Muscle of back (tissue), 3 donors: ENCODE measurements at regions not wholly inside any gene's neighbourhood (a gene's known extent, or its start where the extent isn't known, plus 50 kb on each side); places are given as distances from the start of the nearest gene placed in this dataset.
"Not testable (repeated sequence)": the region's sequence is repeated elsewhere in the genome, so short reads cannot be mapped to it uniquely, and the experiment has no call there.

Source experiments
- DNase-seq, 3 donors: peaks; one replicate each; pipeline versions ENCODE4 v3.0.0 to v3.0.0-alpha.2; 2013

GRCh38 chr2:138386191-138386590 lies 115.4 kb upstream of the SPOPL start:
- DNase-seq = not testable (repeated sequence)

DNA sequence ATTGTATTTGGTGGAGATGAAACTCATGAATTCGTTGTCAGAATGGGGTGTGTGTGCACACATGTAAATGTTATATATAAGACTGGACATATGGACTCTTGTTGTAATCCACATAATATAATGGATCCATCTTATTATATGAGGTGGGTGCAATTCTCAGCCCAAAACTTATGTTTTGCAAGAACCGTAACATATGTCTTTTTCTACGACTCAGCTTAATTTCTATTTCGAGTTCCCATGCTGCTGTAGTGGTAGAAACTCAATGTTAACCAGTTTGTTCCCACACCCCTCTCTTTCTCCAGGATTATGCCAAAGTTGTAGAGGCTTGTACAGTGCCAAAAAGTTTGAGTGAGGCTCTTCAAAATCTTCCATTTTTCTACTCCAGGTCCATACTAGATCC lies 112.5 kb upstream of the SPOPL start:
- DNase-seq = no peak

- DNase-seq = peak; percentile 19 to 71 (median 27)
Observed at GRCh38 chr2:138390316-138390945, 111.1 kb upstream of the SPOPL start.

- DNase-seq = no peak
Observed at GRCh38 chr2:138391946-138392345, 109.6 kb upstream of the SPOPL start.

DNA sequence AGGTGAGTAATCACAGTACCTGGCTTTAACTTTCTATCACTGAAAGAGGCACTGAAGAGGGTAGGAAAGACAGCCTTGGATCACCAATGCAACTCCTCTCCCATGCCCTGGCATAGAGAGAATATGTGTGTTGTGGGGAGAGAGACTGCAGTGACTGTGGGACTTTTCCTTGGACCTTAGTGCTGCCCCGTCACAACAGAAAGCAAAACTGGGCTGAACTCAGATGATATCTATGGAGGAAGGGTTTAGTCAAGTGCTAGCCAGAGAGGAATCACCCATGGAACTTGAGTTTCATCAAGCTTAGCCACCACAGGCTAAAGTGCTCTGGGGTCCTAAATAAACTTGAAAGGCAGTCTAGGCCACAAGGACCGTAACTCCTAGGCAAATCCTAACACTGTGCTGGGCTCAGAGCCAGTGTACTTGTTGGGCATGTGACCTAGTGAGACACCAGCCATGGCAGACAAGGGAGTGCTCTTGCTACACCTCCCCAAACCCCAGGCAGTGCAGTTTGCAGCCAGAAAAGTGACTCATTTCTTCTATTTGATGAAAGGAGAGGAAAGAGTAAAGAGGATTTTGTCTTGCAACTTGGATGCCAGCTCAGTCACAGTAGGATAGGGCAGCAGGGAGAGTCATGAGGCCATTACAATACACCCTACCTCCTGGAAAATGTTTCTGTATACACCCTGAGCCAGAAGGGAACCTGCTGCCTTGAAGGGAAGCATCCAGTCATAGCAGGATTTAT lies 105.8 kb upstream of the SPOPL start:
- DNase-seq = no peak

DNA sequence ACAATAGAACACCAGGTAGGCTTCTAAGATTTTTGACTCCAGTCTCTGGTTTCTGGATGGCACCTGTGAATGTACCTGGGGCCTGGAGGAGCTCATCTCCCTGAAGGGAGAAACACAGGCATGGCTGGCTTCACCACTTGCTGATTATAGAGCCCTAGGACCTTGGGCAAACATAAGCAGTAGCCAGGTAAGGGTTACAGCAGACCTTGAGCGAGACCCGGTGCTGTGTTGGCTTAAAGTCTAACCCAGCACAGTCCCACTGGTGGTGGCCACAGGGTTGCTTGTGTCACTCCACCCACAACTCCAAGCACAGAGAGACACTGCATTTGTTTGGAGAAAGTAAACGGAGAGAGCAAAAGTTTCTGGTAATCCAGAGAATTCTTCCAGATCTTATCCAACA lies 104.7 kb upstream of the SPOPL start:
- DNase-seq = no peak

GRCh38 chr2:138403431-138403927 lies 98.1 kb upstream of the SPOPL start:
- no peak for DNase-seq

DNA sequence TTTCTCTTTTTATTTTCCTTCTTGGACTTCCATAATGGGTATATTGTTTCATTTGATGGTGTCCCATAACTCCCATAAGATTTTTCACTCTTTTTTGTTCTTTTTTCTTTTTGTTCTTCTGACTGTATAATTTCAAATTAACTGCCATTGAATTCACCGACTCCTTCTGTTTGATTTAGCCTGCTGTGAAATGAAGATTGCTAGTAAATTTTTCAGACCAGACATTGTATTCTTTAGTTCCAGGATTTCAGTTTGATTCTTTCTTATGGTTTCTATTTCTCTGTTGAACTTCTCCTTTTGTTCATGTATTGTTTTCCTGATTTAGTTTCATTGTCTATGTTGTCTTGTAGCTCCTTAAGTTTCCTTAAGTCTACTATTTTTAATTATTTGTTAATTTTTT lies 87.6 kb upstream of the SPOPL start:
- DNase-seq = no peak

- DNase-seq = no peak
Observed at GRCh38 chr2:138415985-138416384, 85.6 kb upstream of the SPOPL start.

DNA sequence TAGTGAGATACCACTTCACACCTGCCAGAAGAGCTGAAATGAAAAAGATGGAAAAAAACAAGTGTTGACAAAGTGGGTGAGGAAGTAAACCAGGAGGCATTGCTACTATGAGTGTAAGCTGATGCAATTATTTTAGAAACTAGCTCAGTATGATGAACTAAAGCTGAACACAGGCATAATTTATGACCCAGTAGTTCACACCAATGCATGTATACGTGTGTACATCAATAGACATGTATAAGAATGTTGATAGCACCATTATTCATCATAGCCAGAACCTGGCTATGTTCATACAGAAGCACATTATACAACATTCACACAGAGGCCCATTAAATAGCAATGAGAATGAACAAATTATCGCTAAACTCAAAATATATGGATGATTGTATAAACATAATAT lies 83.1 kb upstream of the SPOPL start:
- DNase-seq = no peak

DNA sequence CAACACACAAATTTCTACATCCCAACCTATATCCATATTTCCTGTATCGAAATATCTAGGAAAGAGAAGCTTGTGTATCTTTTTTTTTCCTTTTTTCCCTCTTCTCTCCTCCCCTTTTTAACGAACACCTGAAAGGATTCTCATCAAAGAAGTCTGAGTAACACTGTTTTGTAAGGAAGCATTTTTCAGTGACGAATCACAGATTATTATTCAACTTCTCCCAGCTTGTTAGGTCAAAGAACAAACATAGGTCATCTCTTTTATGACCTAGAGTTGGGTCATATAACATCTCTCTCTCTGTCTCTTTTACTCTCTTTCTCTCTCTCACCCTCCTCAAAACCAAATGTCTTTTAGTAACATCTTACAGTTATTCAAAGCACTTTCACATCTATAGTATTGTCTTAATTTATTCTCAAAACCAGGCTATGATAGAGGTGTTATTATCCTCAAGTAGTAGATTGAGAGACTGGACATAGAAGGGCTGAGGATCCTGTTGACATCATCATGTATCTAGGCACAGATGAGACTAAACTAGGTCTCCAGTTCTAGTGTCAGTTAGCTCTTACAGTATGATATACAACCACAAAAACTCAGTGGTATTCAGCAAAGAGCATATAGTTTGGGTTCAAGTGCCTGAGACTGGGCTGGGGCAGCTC lies 80.1 kb upstream of the SPOPL start:
- DNase-seq = no peak

GRCh38 chr2:138421971-138422335 lies 79.6 kb upstream of the SPOPL start:
- DNase-seq = peak in 2 of 3 donors; percentile 11 to 47

DNA sequence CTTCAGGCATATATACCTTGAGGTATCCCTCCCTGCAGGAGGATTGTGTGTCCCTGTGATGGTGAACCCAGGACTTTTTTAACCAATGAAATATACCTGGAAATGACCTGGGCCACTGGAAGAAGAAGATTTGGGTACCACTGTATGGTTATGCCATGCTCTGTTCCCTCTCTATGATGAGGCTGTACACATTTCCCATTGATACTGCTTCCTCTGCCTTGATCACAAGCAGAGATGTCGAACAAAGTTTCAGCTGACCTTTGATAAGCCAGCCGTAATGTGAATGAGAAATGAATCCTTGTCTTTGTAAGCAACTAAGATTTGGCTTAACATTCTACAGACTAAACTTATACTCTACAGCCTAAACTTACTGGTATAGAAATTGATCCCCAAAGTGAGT lies 78.4 kb upstream of the SPOPL start:
- DNase-seq = no peak

GRCh38 chr2:138423745-138424144 lies 77.8 kb upstream of the SPOPL start:
- DNase-seq = no peak

- no peak for DNase-seq
Observed at GRCh38 chr2:138424436-138425140, 77.0 kb upstream of the SPOPL start.

GRCh38 chr2:138426116-138426515 lies 75.5 kb upstream of the SPOPL start:
- DNase-seq = not testable (repeated sequence)

GRCh38 chr2:138428710-138429440 lies 72.7 kb upstream of the SPOPL start:
- DNase-seq = no peak

DNA sequence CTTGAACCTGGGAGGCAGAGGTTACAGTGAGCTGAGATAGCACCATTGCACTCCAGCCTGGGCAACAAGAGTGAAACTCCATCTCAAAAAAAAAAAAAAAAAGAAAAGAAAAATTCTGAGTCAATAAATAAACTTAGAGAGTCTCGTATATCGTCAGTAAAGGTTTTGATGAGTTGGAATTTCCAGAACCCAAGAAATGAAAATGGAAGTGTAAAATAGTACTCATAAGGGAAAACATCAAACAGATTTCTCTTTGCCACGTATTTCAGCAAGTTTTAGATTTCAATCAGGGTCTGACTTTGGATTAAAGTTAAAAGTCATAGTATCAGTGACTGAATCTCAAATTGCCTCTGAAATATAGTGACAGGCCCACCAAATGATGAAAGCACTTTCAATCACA lies 71.4 kb upstream of the SPOPL start:
- no peak for DNase-seq

- no peak for DNase-seq
Observed at GRCh38 chr2:138432971-138433370, 68.6 kb upstream of the SPOPL start.

DNA sequence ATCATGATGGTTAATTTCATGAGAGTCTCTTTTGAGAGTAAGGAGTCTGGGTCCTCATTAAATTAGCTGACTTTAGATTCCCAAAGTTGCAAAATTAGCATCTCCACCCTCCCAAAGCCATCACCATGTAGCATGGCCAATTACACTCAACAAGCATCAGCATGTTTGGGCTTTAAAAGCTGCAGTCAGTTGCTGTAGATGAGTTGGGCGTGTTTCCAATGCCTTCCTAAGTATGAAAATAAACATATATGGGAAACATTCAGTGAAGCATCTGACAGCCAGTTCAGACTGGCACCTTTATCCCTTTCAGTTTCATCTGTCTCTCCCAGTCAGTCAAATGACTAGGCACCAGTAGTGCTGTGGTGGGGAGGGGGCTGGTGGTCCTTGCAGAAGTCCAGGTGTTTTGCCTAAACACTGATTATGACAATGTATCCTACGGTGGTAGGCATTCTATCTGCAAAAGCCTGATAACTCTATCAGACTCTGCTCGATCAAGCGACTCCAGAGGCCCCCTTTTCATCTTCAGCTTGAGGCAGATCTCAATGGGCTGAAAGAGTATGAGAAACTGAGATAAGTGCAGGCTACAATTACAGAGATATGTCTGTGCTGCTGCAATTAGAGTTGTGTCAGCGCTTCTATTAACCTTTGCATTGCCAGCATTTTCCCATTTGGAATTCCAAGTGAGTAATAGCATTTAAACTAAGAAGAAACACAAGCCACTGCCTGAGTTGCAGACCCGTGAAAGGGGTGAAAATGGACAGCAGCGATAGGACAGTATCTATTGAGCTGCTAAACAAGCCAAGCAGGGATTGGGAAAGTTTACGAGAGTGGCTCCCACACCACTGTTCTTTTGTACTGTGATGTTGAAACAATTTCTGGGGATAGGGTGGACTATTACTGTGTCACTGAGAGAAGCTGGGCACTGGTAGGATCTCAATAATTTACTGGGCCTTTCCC lies 67.3 kb upstream of the SPOPL start:
- DNase-seq = no peak

DNA sequence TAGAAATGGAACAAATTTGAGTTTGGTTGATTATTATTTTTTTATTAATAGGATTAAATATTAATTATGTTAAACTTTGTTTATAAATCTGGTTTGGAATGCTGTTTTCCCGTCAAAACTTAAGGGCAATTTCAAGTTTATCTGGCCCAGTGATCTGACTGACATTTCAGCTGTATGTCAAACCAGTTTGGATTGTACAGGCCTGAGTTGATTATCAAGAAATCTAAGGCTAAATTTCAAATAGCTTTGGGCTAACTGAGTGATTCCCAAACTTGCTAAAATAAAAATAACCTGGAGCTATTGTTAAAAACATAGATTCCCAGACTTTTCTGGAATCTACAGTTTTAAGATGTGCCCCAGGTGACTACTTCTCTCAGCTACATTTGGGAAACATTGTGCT lies 65.9 kb upstream of the SPOPL start:
- DNase-seq = no peak
